HCT116 (cell line): ENCODE measurements at regions not wholly inside any gene's neighbourhood (a gene's known extent, or its start where the extent isn't known, plus 50 kb on each side); places are given as distances from the start of the nearest gene placed in this dataset.
"Not testable (repeated sequence)": the region's sequence is repeated elsewhere in the genome, so short reads cannot be mapped to it uniquely, and the experiment has no call there.

Experiments used
- ATAC-seq: fragments of 200-7000 bp; cut with Tn5 transposase; 2 replicates; pipeline ENCODE4 v1.9.1; 2020; ENCODE audit warnings: mild to moderate bottlenecking, moderate library complexity
- BruUV-seq: library from RNA; stranded (reverse); fragments of 400-500 nt; replicated peaks from 2 replicates; lab custom pipeline; 2021; lab: Mats Ljungman, UMichigan
- CTCF ChIA-PET: fragments of 300-600 bp; sonication (Branson Sonifier 250); formaldehyde crosslinking; loops from one replicate; lab custom pipeline; 2021; ENCODE audit warnings: antibody characterized with exemption; lab: Charles Lee
- POLR2A ChIA-PET: fragments of 300-600, 350-600 bp; sonication (Branson Sonifier 250); formaldehyde crosslinking; loops from one replicate; lab custom pipeline; 2021; ENCODE audit warnings: antibody characterized with exemption; lab: Charles Lee
- RAD21 ChIA-PET, 2 experiments: fragments of 300-600 bp; sonication (Branson Sonifier 250); formaldehyde crosslinking; loops; one replicate each; lab custom pipeline; 2023; ENCODE audit warnings: low total read pairs in 2 of 2; ENCODE audit not compliant: uncharacterized antibody in 2 of 2, unreplicated experiment in 2 of 2, low non-redundant PET in 1 of 2; lab: Charles Lee
- DNase-seq: peaks from one replicate; pipeline ENCODE4 v3.0.0-alpha.2; 2010; ENCODE audit warnings: low read depth, low spot score
- H2AFZ ChIP-seq: fragments of 200-600 bp; shearing (Covaris generic), sonication (generic); 2 replicates; pipeline ENCODE4 v1.6.1; 2017; ENCODE audit warnings: low read depth, mixed run types, mixed read lengths, antibody characterized with exemption, low read length; ENCODE audit not compliant: poor library complexity, severe bottlenecking
- H3K27ac ChIP-seq: 2 replicates; pipeline ENCODE4 v1.5.1; 2012; ENCODE audit warnings: low read depth, low read length
- H3K27me3 ChIP-seq: fragments of 200-600 bp; sonication (generic); 2 replicates; pipeline ENCODE4 v1.6.1; 2016; ENCODE audit warnings: mixed run types, low read length, mixed read lengths; ENCODE audit not compliant: insufficient read depth
- H3K36me3 ChIP-seq, 2 experiments: fragments of 200-500 bp in 1 of 2; fragments of 200-600 bp in 1 of 2; sonication (Bioruptor generic) in 1 of 2; sonication (generic) in 1 of 2; 2 replicates each; pipeline versions ENCODE4 v1.5.1 to v1.6.1; 2014 to 2016; ENCODE audit warnings: low read length in 2 of 2, inconsistent platforms in 1 of 2, mixed read lengths in 1 of 2, mixed run types in 1 of 2; ENCODE audit not compliant: insufficient read depth in 2 of 2, control insufficient read depth in 1 of 2
- H3K4me1 ChIP-seq, 2 experiments: fragments of 200-600 bp in 1 of 2; sonication (generic) in 1 of 2; 2 replicates each; pipeline versions ENCODE4 v1.5.1 to v1.6.1; 2012 to 2017; ENCODE audit warnings: low read length in 2 of 2, inconsistent platforms in 1 of 2, mild to moderate bottlenecking in 1 of 2, mixed read lengths in 1 of 2, mixed run types in 1 of 2, moderate library complexity in 1 of 2; ENCODE audit not compliant: insufficient read depth in 2 of 2, control insufficient read depth in 1 of 2
- H3K4me2 ChIP-seq: fragments of 200-600 bp; sonication (generic); 2 replicates; pipeline ENCODE4 v1.6.1; 2017; ENCODE audit warnings: mixed run types, low read length, mixed read lengths
- H3K4me3 ChIP-seq, 2 experiments: fragments of 200-600 bp in 1 of 2; sonication (generic) in 1 of 2; replicated peaks in 1 of 2; 2 replicates each; pipeline ENCODE4 v1.5.1; 2011 to 2016; ENCODE audit warnings: low read length in 2 of 2, control low read depth in 1 of 2, low read depth in 1 of 2, mild to moderate bottlenecking in 1 of 2, mixed read lengths in 1 of 2, mixed run types in 1 of 2
- H3K79me2 ChIP-seq: fragments of 200-600 bp; sonication (generic); 2 replicates; pipeline ENCODE4 v1.6.1; 2017; ENCODE audit warnings: mild to moderate bottlenecking, mixed run types, low read length, moderate library complexity, mixed read lengths; ENCODE audit not compliant: insufficient read depth
- H3K9ac ChIP-seq: fragments of 200-600 bp; sonication (generic); 2 replicates; pipeline ENCODE4 v1.6.1; 2016; ENCODE audit warnings: low read length, mixed read lengths
- H3K9me2 ChIP-seq: fragments of 200-600 bp; sonication (generic), shearing (Covaris generic); 2 replicates; pipeline ENCODE4 v1.6.1; 2017; ENCODE audit warnings: mixed run types, mild to moderate bottlenecking, moderate library complexity; ENCODE audit not compliant: insufficient read depth
- H3K9me3 ChIP-seq, 2 experiments: fragments of 200-500 bp in 1 of 2; fragments of 200-600 bp in 1 of 2; sonication (Bioruptor generic) in 1 of 2; sonication (generic) in 1 of 2; 2 replicates each; pipeline ENCODE4 v1.6.1; 2014 to 2017; ENCODE audit warnings: low read length in 2 of 2, mixed read lengths in 2 of 2, inconsistent platforms in 1 of 2, low read depth in 1 of 2, mild to moderate bottlenecking in 1 of 2, mixed run types in 1 of 2, moderate library complexity in 1 of 2; ENCODE audit not compliant: control insufficient read depth in 1 of 2, insufficient read depth in 1 of 2
- H4K20me1 ChIP-seq: fragments of 200-600 bp; sonication (generic), shearing (Covaris generic); 2 replicates; pipeline ENCODE4 v1.6.1; 2017; ENCODE audit warnings: mixed run types, mild to moderate bottlenecking, moderate library complexity; ENCODE audit not compliant: insufficient read depth
- intact Hi-C: fragments of 100-400 bp; cut with micrococcal nuclease; formaldehyde crosslinking; loops from 2 replicates; pipeline ENCODE4 v1.10.0; 2022

DNA sequence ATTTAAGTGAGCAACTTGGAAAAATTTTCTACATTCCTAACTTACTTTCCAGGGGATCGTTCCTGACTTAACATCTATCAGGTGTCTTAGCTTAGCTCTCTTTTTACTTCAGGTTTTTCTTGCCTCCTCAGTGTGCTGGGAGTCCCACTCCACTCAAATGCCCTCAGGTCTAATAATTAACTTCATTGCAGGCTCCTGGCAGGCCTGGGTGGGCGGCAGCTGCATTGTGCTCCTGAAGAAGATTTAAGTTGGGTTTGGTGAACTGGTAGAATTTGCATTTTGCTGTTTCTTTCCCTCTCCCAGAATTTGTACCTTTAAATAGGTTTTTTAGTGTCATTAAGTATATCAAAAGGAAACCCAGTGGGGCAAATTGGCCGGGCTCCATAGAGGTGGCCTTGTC lies 90.5 kb upstream of the SAMD11 start:
- H3K36me3 ChIP-seq, BruUV-seq: not testable (repeated sequence)

DNA sequence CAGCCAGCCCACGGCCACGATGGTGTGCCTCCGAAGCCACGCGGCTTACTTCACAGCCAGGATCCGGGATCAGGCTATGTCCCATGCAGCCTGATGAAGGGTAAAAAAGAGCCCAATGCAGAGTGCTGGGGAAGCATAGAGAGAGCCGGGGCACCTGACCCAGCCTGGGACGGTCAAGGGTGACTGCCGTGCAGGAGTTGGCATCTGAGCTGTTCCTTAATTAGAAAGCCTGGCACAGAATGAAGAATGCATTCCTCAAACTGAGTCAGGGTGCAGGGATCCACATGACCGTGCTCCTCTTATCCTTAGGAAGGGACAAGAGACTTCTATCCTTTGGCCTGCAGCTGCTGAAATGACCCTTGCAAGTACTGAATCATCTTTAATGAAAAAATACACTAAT lies 88.2 kb upstream of the SAMD11 start:
- H3K79me2 ChIP-seq, RAD21 ChIA-PET, CTCF ChIA-PET, H2AFZ ChIP-seq, POLR2A ChIA-PET, H3K4me1 ChIP-seq, H3K9ac ChIP-seq, BruUV-seq, ATAC-seq, H3K9me2 ChIP-seq, H3K4me2 ChIP-seq, H3K27ac ChIP-seq, H3K36me3 ChIP-seq, H3K9me3 ChIP-seq, H3K4me3 ChIP-seq, intact Hi-C loops, H3K27me3 ChIP-seq, H4K20me1 ChIP-seq, DNase-seq: not testable (repeated sequence)

More for the DNA sequence above, 90.5 kb upstream of the SAMD11 start:
- H3K4me3 ChIP-seq, RAD21 ChIA-PET, H3K27me3 ChIP-seq, POLR2A ChIA-PET, H3K79me2 ChIP-seq, H3K27ac ChIP-seq, DNase-seq, H3K4me2 ChIP-seq, intact Hi-C loops, H3K9me2 ChIP-seq, H4K20me1 ChIP-seq, H3K4me1 ChIP-seq, H3K9me3 ChIP-seq, H2AFZ ChIP-seq, H3K9ac ChIP-seq, CTCF ChIA-PET, ATAC-seq: not testable (repeated sequence)

DNA sequence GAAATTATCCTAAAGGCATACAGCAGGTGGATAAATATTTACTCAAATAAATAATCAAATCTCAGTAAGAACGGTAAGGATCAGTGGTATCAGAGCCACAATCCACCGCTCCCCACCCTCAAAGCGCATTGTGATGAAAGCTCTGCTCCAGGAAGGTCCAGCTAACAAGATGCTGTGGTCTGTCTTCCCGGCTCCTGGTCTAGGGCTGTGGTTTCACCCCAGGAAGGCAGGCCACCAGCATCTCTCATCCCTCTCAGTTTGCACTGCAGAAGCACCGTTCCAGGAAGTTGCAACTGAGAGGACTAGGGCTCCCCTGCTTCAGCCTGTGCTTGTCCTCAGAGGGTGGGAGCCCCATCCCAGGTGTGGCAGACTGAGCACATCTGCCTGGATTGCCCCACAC lies 86.1 kb upstream of the SAMD11 start:
- RAD21 ChIA-PET, CTCF ChIA-PET, H3K4me3 ChIP-seq, H3K27ac ChIP-seq, DNase-seq, ATAC-seq, H3K36me3 ChIP-seq, intact Hi-C loops, BruUV-seq, H3K4me2 ChIP-seq, POLR2A ChIA-PET, H4K20me1 ChIP-seq, H3K9me3 ChIP-seq, H3K27me3 ChIP-seq, H3K4me1 ChIP-seq, H3K9ac ChIP-seq, H3K79me2 ChIP-seq, H3K9me2 ChIP-seq, H2AFZ ChIP-seq: not testable (repeated sequence)

DNA sequence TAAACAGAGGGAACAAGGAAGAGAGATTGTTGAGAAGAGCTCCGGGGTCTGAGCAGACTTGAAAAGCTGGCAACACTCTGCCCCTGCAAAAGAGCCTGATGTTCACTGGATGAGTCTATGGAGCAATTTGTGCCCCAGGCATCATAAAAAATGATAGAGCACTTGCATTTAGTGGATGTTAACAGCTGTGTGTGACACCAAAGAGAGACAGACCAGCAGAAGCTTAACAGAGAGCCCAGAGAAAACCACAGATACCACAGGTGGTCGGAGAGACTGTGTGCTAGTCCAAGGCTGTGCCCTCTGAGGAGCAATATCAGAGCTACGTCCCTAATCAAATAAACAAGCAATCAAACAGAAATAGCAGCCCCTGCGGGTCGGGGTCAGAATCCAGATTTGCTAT lies 85.4 kb upstream of the SAMD11 start:
- H3K79me2 ChIP-seq, BruUV-seq, H2AFZ ChIP-seq, H3K9ac ChIP-seq, H3K27ac ChIP-seq, H3K9me2 ChIP-seq, H3K4me2 ChIP-seq, H3K4me3 ChIP-seq, DNase-seq, RAD21 ChIA-PET, intact Hi-C loops, ATAC-seq, CTCF ChIA-PET, H3K36me3 ChIP-seq, H3K9me3 ChIP-seq, H3K4me1 ChIP-seq, H3K27me3 ChIP-seq, POLR2A ChIA-PET, H4K20me1 ChIP-seq: not testable (repeated sequence)

DNA sequence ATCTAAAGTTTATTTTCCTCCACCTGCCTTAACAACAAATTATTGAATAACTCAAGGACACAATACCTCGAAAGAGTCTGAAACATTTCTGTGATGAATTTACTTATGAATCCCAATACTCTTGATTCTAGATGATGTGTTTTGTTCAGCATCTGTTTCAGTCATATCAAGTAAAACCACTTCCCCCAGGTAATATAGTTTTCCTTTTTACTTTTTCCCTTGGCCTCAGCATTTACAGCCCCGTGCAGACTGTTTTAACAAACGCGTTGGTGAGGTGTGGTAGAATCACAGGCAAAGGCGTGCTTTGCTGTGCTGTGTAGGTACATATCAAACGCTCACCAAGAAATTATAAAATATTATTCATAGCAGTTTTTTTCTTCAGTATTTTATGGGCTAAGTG lies 83.1 kb upstream of the SAMD11 start:
- BruUV-seq, CTCF ChIA-PET, DNase-seq, POLR2A ChIA-PET, H3K36me3 ChIP-seq, H3K79me2 ChIP-seq, H3K9me2 ChIP-seq, H4K20me1 ChIP-seq, H3K9me3 ChIP-seq, ATAC-seq, RAD21 ChIA-PET, H2AFZ ChIP-seq, H3K27me3 ChIP-seq, intact Hi-C loops, H3K4me3 ChIP-seq, H3K4me2 ChIP-seq, H3K4me1 ChIP-seq, H3K27ac ChIP-seq, H3K9ac ChIP-seq: not testable (repeated sequence)
